WTC11 (cell line): ENCODE measurements at regions not wholly inside any gene's neighbourhood (a gene's known extent, or its start where the extent isn't known, plus 50 kb on each side); places are given as distances from the start of the nearest gene placed in this dataset.

ENCODE experiments used
- ATAC-seq: fragments of 200-7000 bp; cut with Tn5 transposase; 2 replicates; pipeline ENCODE4 v1.10.0; 2021; ENCODE audit warnings: mild to moderate bottlenecking, moderate library complexity
- CTCF ChIA-PET: fragments of 300-600 bp; sonication (Branson Sonifier 250); formaldehyde crosslinking; loops from one replicate; lab custom pipeline; 2021; ENCODE audit warnings: antibody characterized with exemption; lab: Charles Lee
- POLR2A ChIA-PET: fragments of 350-600 bp; sonication (Branson Sonifier 250); formaldehyde crosslinking; loops from one replicate; lab custom pipeline; 2021; ENCODE audit warnings: antibody characterized with exemption; lab: Charles Lee
- DNase-seq: peaks from one replicate; pipeline ENCODE4 v3.0.0; 2021; ENCODE audit warnings: low spot score
- H3K27ac Mint-ChIP-seq: 2 replicates; pipeline ENCODE4 v1.8.0; 2021; ENCODE audit warnings: mixed read lengths
- H3K27me3 Mint-ChIP-seq: 2 replicates; pipeline ENCODE4 v1.8.0; 2021; ENCODE audit warnings: low read depth, mild to moderate bottlenecking, moderate library complexity, mixed read lengths
- H3K36me3 Mint-ChIP-seq: 2 replicates; pipeline ENCODE4 v1.8.0; 2021; ENCODE audit warnings: mixed read lengths
- H3K4me1 Mint-ChIP-seq: 2 replicates; pipeline ENCODE4 v1.8.0; 2022; ENCODE audit warnings: mixed read lengths
- H3K4me3 Mint-ChIP-seq: 2 replicates; pipeline ENCODE4 v1.8.0; 2021; ENCODE audit warnings: mild to moderate bottlenecking, moderate library complexity, mixed read lengths
- H3K9me3 Mint-ChIP-seq: 2 replicates; pipeline ENCODE4 v1.8.0; 2021; ENCODE audit warnings: mixed read lengths
- CREB1 ChIP-seq: sonication (generic); formaldehyde crosslinking; IDR thresholded peaks from 2 replicates; pipeline ENCODE4 v1.8.0; 2023; ENCODE audit warnings: mild to moderate bottlenecking, missing genetic modification reagents
- EMX1 ChIP-seq: fragments of 250-450 bp; sonication (Bioruptor Pico); IDR thresholded peaks from 2 replicates; pipeline ENCODE4 v1.8.0; 2021; ENCODE audit warnings: mild to moderate bottlenecking
- ETV6 ChIP-seq: sonication (generic); formaldehyde crosslinking; IDR thresholded peaks from 2 replicates; pipeline ENCODE4 v1.8.1; 2022; ENCODE audit warnings: mild to moderate bottlenecking, missing genetic modification reagents
- GABPB1 ChIP-seq: sonication (generic); formaldehyde crosslinking; IDR thresholded peaks from 2 replicates; pipeline ENCODE4 v1.8.1; 2023; ENCODE audit warnings: mild to moderate bottlenecking, missing genetic modification reagents
- NFATC4 ChIP-seq: fragments of 250-450 bp; sonication (Bioruptor Pico); IDR thresholded peaks from 2 replicates; pipeline ENCODE4 v1.9.0; 2021; ENCODE audit warnings: mild to moderate bottlenecking
- RELA ChIP-seq: sonication (generic); formaldehyde crosslinking; IDR thresholded peaks from 2 replicates; pipeline ENCODE4 v1.8.1; 2022; ENCODE audit warnings: missing genetic modification reagents, mild to moderate bottlenecking, borderline replicate concordance
- SMAD4 ChIP-seq: sonication (generic); formaldehyde crosslinking; IDR thresholded peaks from 2 replicates; pipeline ENCODE4 v1.8.0; 2022; ENCODE audit warnings: mild to moderate bottlenecking, missing genetic modification reagents
- SOX15 ChIP-seq: fragments of 250-450 bp; sonication (Bioruptor Pico); IDR thresholded peaks from 2 replicates; pipeline ENCODE4 v1.9.0; 2021; ENCODE audit warnings: mild to moderate bottlenecking
- SP1 ChIP-seq: sonication (generic); formaldehyde crosslinking; conservative IDR thresholded peaks from 2 replicates; pipeline ENCODE4 v1.8.1; 2022; ENCODE audit warnings: missing genetic modification reagents
- TEAD1 ChIP-seq: sonication (generic); formaldehyde crosslinking; IDR thresholded peaks from 2 replicates; pipeline ENCODE4 v1.8.0; 2022; ENCODE audit warnings: mild to moderate bottlenecking, missing genetic modification reagents
- TP53 ChIP-seq: sonication (generic); formaldehyde crosslinking; IDR thresholded peaks from 2 replicates; pipeline ENCODE4 v1.8.1; 2023; ENCODE audit warnings: mild to moderate bottlenecking, missing genetic modification reagents
- ZNF121 ChIP-seq: sonication (generic); formaldehyde crosslinking; IDR thresholded peaks from 2 replicates; pipeline ENCODE4 v1.8.0; 2023; ENCODE audit warnings: missing genetic modification reagents
- ZNF219 ChIP-seq: sonication (generic); formaldehyde crosslinking; IDR thresholded peaks from 2 replicates; pipeline ENCODE4 v1.8.0; 2023; ENCODE audit warnings: missing genetic modification reagents, mild to moderate bottlenecking, borderline replicate concordance
- ZNF423 ChIP-seq: fragments of 250-450 bp; sonication (Bioruptor Pico); IDR thresholded peaks from 2 replicates; pipeline ENCODE4 v2.1.2; 2022; ENCODE audit warnings: mild to moderate bottlenecking, moderate library complexity
- ZNF671 ChIP-seq: fragments of 250-450 bp; sonication (Bioruptor Pico); IDR thresholded peaks from 2 replicates; pipeline ENCODE4 v1.8.0; 2021; ENCODE audit warnings: mild to moderate bottlenecking
- TF ChIP-seq, protein P1 (sequence below): sonication (generic); formaldehyde crosslinking; IDR thresholded peaks from 2 replicates; pipeline ENCODE4 v1.8.0; 2022; ENCODE audit warnings: missing genetic modification reagents
- TF ChIP-seq, protein P2 (sequence below): sonication (generic); formaldehyde crosslinking; IDR thresholded peaks from 2 replicates; pipeline ENCODE4 v1.8.0; 2022; ENCODE audit warnings: mild to moderate bottlenecking, missing genetic modification reagents
- TF ChIP-seq, protein P3 (sequence below): sonication (generic); formaldehyde crosslinking; conservative IDR thresholded peaks from 2 replicates; pipeline ENCODE4 v1.8.1; 2023; ENCODE audit warnings: mild to moderate bottlenecking, low read depth, missing genetic modification reagents, moderate library complexity
- TF ChIP-seq, protein P4 (sequence below): sonication (generic); formaldehyde crosslinking; IDR thresholded peaks from 2 replicates; pipeline ENCODE4 v1.8.0; 2022; ENCODE audit warnings: mild to moderate bottlenecking, missing genetic modification reagents
- TF ChIP-seq, protein P5 (sequence below): sonication (generic); formaldehyde crosslinking; IDR thresholded peaks from 2 replicates; pipeline ENCODE4 v1.8.0; 2022; ENCODE audit warnings: mild to moderate bottlenecking, missing genetic modification reagents
- TF ChIP-seq, protein P6 (sequence below): sonication (generic); formaldehyde crosslinking; IDR thresholded peaks from 2 replicates; pipeline ENCODE4 v1.8.1; 2023; ENCODE audit warnings: mild to moderate bottlenecking, missing genetic modification reagents

DNA sequence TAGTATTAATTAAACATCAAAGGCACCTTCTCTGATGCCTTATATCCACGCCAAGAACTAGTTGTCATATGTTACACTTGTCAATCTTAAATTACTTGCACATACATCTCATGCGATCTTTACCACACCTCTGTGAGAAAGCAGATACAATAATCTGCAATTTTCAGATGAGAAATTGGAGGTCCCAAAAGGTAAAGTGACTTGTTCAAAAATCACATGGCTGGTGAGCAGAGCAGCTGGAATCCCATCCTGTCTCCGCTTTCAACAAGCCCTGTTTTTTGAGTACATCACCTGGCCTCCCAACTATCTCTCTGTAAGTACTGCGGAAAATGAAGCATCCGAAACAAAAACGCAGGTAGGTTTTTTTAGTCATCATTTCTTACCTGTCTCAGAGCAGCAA is 203.4 kb upstream of the FOXN3 start:
- TF ChIP-seq, protein P1, sequence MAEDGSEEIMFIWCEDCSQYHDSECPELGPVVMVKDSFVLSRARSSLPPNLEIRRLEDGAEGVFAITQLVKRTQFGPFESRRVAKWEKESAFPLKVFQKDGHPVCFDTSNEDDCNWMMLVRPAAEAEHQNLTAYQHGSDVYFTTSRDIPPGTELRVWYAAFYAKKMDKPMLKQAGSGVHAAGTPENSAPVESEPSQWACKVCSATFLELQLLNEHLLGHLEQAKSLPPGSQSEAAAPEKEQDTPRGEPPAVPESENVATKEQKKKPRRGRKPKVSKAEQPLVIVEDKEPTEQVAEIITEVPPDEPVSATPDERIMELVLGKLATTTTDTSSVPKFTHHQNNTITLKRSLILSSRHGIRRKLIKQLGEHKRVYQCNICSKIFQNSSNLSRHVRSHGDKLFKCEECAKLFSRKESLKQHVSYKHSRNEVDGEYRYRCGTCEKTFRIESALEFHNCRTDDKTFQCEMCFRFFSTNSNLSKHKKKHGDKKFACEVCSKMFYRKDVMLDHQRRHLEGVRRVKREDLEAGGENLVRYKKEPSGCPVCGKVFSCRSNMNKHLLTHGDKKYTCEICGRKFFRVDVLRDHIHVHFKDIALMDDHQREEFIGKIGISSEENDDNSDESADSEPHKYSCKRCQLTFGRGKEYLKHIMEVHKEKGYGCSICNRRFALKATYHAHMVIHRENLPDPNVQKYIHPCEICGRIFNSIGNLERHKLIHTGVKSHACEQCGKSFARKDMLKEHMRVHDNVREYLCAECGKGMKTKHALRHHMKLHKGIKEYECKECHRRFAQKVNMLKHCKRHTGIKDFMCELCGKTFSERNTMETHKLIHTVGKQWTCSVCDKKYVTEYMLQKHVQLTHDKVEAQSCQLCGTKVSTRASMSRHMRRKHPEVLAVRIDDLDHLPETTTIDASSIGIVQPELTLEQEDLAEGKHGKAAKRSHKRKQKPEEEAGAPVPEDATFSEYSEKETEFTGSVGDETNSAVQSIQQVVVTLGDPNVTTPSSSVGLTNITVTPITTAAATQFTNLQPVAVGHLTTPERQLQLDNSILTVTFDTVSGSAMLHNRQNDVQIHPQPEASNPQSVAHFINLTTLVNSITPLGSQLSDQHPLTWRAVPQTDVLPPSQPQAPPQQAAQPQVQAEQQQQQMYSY (CRISPR knock-in tag): no peak
- TF ChIP-seq SMAD4 (no peak), ZNF121 (CRISPR knock-in tag) (no peak), GABPB1 (CRISPR knock-in tag) (no peak)
- TF ChIP-seq, all 79 proteins: peak for 0
- ChIA-PET POLR2A (no interaction called here), CTCF (no interaction called here)
- Mint-ChIP-seq H3K27me3 (no peaks in the 10 kb centered on the region), H3K4me3 (peak overlapping the region; percentile 82), H3K36me3 (no peaks in the 10 kb centered on the region), H3K27ac (peak overlapping the region; percentile 95), H3K4me1 (peaks cover 63% of the 10 kb centered on the region), H3K9me3 (no peaks in the 10 kb centered on the region)
- ATAC-seq: no peak
- DNase-seq: no peak

DNA sequence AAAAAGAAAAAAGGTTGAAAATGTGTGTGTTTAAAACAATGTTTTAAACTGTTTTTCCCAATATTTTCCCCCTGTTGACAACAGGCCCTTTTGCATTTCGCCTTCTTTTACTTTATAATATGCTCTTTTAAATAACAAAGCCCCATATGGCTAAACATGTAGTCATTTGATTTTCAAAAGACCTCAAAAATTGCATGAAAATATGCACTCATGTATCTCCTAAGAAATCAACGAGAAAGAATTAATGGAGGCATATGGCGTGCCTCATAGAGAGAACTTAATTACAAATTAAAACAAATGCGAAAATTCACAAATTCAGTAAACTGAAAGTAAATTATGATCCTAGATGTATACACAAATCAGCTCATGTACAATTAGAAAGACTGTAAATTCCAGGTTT is 202.6 kb upstream of the FOXN3 start:
- DNase-seq: no peak
- ATAC-seq: no peak
- Mint-ChIP-seq H3K4me1 (peaks cover 64% of the 10 kb centered on the region), H3K9me3 (no peaks in the 10 kb centered on the region), H3K36me3 (no peaks in the 10 kb centered on the region), H3K27me3 (no peaks in the 10 kb centered on the region), H3K27ac (peak overlapping the region; percentile 95), H3K4me3 (peak overlapping the region; percentile 82)
- POLR2A ChIA-PET: interaction anchor here (0.6 to 1.1 kb wide), 2 partner anchors 231 to 336 kb away, joined by 3 read pairs; partner anchors contain the start of genes EFCAB11 and TDP1
- CTCF ChIA-PET: no interaction called here
- TF ChIP-seq CREB1 (CRISPR knock-in tag) (no peak), ZNF423 (no peak), NFATC4 (no peak), RELA (CRISPR knock-in tag) (no peak)
- TF ChIP-seq, protein P2, sequence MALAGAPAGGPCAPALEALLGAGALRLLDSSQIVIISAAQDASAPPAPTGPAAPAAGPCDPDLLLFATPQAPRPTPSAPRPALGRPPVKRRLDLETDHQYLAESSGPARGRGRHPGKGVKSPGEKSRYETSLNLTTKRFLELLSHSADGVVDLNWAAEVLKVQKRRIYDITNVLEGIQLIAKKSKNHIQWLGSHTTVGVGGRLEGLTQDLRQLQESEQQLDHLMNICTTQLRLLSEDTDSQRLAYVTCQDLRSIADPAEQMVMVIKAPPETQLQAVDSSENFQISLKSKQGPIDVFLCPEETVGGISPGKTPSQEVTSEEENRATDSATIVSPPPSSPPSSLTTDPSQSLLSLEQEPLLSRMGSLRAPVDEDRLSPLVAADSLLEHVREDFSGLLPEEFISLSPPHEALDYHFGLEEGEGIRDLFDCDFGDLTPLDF (CRISPR knock-in tag): no peak

DNA sequence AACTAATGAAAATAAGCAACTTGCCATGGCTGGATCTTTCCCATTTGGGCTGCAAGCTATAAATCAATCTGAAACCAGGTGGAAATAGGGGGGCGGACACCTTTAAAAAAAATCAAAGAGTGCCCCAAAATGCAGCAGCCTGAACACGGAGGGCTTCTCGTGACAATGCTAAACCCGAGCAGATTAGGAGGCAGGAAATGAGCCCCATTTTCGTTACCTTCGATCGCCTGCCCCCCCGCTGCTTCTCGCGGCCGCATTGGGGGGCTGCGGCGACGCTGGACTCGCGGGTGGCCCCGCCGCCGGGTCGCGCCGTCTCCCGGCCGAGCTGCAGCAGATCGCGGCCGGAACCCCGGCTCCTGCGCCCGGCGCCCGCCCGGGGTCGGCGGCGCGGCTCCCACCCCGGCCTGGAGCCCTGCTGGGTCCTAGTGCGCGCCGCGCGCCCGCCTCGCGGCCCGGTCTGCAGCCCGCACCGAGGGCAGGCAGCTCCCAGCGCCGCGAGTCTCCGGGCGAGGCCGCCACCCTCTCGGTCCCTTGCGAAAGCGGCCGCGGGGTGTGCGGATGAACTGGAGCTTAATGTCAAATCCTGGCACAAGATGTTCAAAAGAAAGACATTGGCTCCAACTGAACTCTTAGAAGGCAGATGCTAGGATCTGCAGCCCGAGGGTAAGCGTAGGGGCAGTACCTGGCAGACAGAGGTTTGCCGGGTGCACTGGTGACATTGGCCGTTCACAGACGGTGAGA is 201.9 kb upstream of the FOXN3 start:
- POLR2A ChIA-PET: interaction anchor here (1.1 kb wide), 1 partner anchor 336 kb away, joined by 3 read pairs; the partner anchor contains the start of genes EFCAB11 and TDP1
- peak; percentile 20; the same call in 1 of the 2 replicates for TF ChIP-seq TEAD1 (CRISPR knock-in tag)
- peak; percentile 83; the same call in 1 of the 2 replicates for TF ChIP-seq EMX1 (CRISPR knock-in tag)
- peak; percentile 68 for TF ChIP-seq SP1
- TF ChIP-seq TP53: peak; percentile 48; the same call in 1 of the 2 replicates
- TF ChIP-seq, protein P3, sequence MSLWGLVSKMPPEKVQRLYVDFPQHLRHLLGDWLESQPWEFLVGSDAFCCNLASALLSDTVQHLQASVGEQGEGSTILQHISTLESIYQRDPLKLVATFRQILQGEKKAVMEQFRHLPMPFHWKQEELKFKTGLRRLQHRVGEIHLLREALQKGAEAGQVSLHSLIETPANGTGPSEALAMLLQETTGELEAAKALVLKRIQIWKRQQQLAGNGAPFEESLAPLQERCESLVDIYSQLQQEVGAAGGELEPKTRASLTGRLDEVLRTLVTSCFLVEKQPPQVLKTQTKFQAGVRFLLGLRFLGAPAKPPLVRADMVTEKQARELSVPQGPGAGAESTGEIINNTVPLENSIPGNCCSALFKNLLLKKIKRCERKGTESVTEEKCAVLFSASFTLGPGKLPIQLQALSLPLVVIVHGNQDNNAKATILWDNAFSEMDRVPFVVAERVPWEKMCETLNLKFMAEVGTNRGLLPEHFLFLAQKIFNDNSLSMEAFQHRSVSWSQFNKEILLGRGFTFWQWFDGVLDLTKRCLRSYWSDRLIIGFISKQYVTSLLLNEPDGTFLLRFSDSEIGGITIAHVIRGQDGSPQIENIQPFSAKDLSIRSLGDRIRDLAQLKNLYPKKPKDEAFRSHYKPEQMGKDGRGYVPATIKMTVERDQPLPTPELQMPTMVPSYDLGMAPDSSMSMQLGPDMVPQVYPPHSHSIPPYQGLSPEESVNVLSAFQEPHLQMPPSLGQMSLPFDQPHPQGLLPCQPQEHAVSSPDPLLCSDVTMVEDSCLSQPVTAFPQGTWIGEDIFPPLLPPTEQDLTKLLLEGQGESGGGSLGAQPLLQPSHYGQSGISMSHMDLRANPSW (CRISPR knock-in tag): peak; percentile 59; the same call in 1 of the 2 replicates
- no peak for TF ChIP-seq SOX15 (CRISPR knock-in tag)
- TF ChIP-seq, protein P4, sequence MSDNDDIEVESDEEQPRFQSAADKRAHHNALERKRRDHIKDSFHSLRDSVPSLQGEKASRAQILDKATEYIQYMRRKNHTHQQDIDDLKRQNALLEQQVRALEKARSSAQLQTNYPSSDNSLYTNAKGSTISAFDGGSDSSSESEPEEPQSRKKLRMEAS (CRISPR knock-in tag): peak; percentile 43; the same call in 1 of the 2 replicates
- TF ChIP-seq NFATC4: no peak
- 0 out of 2 replicates have a peak, but pooled peaks have one; percentile 28 for TF ChIP-seq ZNF219 (CRISPR knock-in tag)
- TF ChIP-seq, protein P5, sequence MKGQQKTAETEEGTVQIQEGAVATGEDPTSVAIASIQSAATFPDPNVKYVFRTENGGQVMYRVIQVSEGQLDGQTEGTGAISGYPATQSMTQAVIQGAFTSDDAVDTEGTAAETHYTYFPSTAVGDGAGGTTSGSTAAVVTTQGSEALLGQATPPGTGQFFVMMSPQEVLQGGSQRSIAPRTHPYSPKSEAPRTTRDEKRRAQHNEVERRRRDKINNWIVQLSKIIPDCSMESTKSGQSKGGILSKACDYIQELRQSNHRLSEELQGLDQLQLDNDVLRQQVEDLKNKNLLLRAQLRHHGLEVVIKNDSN (CRISPR knock-in tag): no peak; the same call in 1 of the 2 replicates
- 0 out of 2 replicates have a peak, but pooled peaks have one; percentile 33 for TF ChIP-seq ETV6 (CRISPR knock-in tag)
- TF ChIP-seq ZNF671: peak; percentile 86
- TF ChIP-seq, protein P6, sequence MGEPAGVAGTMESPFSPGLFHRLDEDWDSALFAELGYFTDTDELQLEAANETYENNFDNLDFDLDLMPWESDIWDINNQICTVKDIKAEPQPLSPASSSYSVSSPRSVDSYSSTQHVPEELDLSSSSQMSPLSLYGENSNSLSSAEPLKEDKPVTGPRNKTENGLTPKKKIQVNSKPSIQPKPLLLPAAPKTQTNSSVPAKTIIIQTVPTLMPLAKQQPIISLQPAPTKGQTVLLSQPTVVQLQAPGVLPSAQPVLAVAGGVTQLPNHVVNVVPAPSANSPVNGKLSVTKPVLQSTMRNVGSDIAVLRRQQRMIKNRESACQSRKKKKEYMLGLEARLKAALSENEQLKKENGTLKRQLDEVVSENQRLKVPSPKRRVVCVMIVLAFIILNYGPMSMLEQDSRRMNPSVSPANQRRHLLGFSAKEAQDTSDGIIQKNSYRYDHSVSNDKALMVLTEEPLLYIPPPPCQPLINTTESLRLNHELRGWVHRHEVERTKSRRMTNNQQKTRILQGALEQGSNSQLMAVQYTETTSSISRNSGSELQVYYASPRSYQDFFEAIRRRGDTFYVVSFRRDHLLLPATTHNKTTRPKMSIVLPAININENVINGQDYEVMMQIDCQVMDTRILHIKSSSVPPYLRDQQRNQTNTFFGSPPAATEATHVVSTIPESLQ (CRISPR knock-in tag): no peak

More for the DNA sequence above, 201.9 kb upstream of the FOXN3 start:
- Mint-ChIP-seq H3K4me3 (peak overlapping the region; percentile 82), H3K9me3 (no peaks in the 10 kb centered on the region), H3K27ac (peak overlapping the region; percentile 95), H3K27me3 (no peaks in the 10 kb centered on the region), H3K4me1 (peaks cover 70% of the 10 kb centered on the region), H3K36me3 (no peaks in the 10 kb centered on the region)
- CTCF ChIA-PET: no interaction called here
- peak; percentile 76 for ATAC-seq
- DNase-seq: peak; percentile 73
